ENCODE measurements at regions not wholly inside any gene's neighbourhood (a gene's known extent, or its start where the extent isn't known, plus 50 kb on each side); places are given as distances from the start of the nearest gene placed in this dataset.

GRCh38 chr3:193971261-193971751, 164.6 kb upstream of the HES1 start:
- Histone ChIP-seq H3K4me1 (ENCODE audit: control insufficient read depth in 1 of 2, insufficient read depth in 2 of 2, low read length in 2 of 2) (peaks cover 0 to 8% of the 10 kb centered on the region in 2 experiments; a peak in 1 of 4 replicates), H3K9me2 (ENCODE audit: insufficient read depth) (no peaks in the 10 kb centered on the region), H3K27me3 (ENCODE audit: insufficient read depth, low read length) (no peaks in the 10 kb centered on the region; the same call in none of the 2 replicates), H3K4me3 (replicated peaks in 1 of 2; ENCODE audit: low read depth in 1 of 2, low read length in 2 of 2) (no peak overlapping the region), H3K36me3 (ENCODE audit: control insufficient read depth in 1 of 2, insufficient read depth in 2 of 2, low read length in 2 of 2) (no peaks in the 10 kb centered on the region), H3K79me2 (ENCODE audit: insufficient read depth, low read length) (no peaks in the 10 kb centered on the region), H3K9ac (ENCODE audit: low read length) (no peak overlapping the region), H2AFZ (ENCODE audit: low read depth, low read length, poor library complexity, severe bottlenecking) (no peak overlapping the region), H3K9me3 (ENCODE audit: control insufficient read depth in 1 of 2, insufficient read depth in 1 of 2, low read depth in 1 of 2, low read length in 2 of 2) (no peaks in the 10 kb centered on the region), H3K27ac (ENCODE audit: low read depth, low read length) (no peak overlapping the region), H3K4me2 (ENCODE audit: low read length) (no peak overlapping the region), H4K20me1 (ENCODE audit: insufficient read depth) (no peaks in the 10 kb centered on the region)
- TF ChIP-seq ATF3 (IDR thresholded peaks at IDR 0.05), result no peak
- TF ChIP-seq CBX3 (IDR thresholded peaks at IDR 0.05; ENCODE audit: low read depth), result no peak
- no peak for TF ChIP-seq CEBPB (IDR thresholded peaks at IDR 0.05; ENCODE audit: low read depth)
- no peak for TF ChIP-seq SIN3A (IDR thresholded peaks at IDR 0.05; ENCODE audit: low read depth)
- TF ChIP-seq REST (IDR thresholded peaks at IDR 0.05; ENCODE audit: low read depth), result no peak
- TF ChIP-seq POLR2AphosphoS5 (IDR thresholded peaks at IDR 0.05; ENCODE audit: low read depth, low read length), result no peak
- TF ChIP-seq EGR1 (IDR thresholded peaks at IDR 0.05; ENCODE audit: low read depth), result no peak
- no peak for TF ChIP-seq SP1 (IDR thresholded peaks at IDR 0.05; ENCODE audit: low read depth)
- TF ChIP-seq EZH2phosphoT487 (IDR thresholded peaks at IDR 0.05; ENCODE audit: borderline replicate concordance), result no peak
- no peak for TF ChIP-seq TCF7L2 (IDR thresholded peaks at IDR 0.05; ENCODE audit: borderline replicate concordance, extremely low read depth, insufficient read depth, insufficient read length)
- no peak for TF ChIP-seq EZH2 (IDR thresholded peaks at IDR 0.05)
- TF ChIP-seq MAX (IDR thresholded peaks at IDR 0.05), result no peak
- DNase-seq (ENCODE audit: low read depth, low spot score) (no peak), ATAC-seq (no peak)
- CTCF ChIA-PET, result no interaction called here
- intact Hi-C loops (cut with micrococcal nuclease), result no loop called here
- RAD21 ChIA-PET (ENCODE audit: low non-redundant PET in 1 of 2, low total read pairs in 2 of 2, uncharacterized antibody in 2 of 2, unreplicated experiment in 2 of 2), result no interaction called here
- no TSS peak for BruUV-seq (replicated peaks)
- POLR2A ChIA-PET, result no interaction called here
